ENCODE measurements at regions not wholly inside any gene's neighbourhood (a gene's known extent, or its start where the extent isn't known, plus 50 kb on each side); places are given as distances from the start of the nearest gene placed in this dataset.
"Not testable (repeated sequence)": the region's sequence is repeated elsewhere in the genome, so short reads cannot be mapped to it uniquely, and the experiment has no call there.

DNA sequence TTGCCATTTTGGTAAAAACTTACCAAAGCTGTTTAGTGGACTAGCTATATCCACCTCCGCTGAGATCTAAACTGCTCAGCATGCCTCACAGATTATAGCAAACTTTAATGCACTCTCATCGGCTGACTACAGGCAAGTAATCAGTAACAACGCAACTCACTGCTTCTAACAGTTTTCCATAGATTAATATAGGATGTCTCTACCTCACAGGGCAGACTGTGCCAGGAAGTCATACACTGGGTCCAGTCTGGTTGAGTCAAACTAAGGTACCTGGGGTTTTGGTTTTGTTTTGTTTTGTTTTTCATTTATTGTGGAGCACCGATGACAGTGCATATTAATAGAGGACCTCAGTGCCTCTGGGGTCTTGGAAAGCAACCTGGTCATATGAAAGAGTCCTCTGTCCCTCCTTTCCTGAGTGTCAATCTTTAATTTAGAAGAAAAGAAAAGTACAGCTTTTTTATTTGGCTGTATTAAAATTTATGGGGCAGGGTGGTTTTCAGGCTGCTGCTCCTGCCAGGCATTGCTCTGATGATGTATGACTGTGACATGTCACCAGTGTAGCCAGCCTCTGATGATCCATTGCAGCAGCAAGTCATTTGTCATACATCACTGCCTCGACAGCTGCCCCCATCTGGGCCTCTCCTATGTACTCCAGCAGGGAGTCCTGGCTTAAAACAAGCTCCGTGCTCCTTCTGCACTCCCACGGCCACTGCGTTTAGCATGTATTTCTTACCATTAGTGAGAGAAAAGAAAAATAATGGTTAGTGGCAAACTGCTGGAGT is 854.1 kb downstream of the KCNJ2 start:
- ATAC-seq (ENCODE audit: low read depth) (no peak), DNase-seq (no peak)
- POLR2A ChIA-PET: no interaction called here
- H3K36me3 Mint-ChIP-seq: no peaks in the 10 kb centered on the region
- peaks cover 2% of the 10 kb centered on the region for H3K9me3 Mint-ChIP-seq
- H3K27ac Mint-ChIP-seq: no peak overlapping the region
- no peaks in the 10 kb centered on the region for H3K27me3 Mint-ChIP-seq
- no peaks in the 10 kb centered on the region for H3K4me1 Mint-ChIP-seq
- no peak overlapping the region for H3K4me3 Mint-ChIP-seq

DNA sequence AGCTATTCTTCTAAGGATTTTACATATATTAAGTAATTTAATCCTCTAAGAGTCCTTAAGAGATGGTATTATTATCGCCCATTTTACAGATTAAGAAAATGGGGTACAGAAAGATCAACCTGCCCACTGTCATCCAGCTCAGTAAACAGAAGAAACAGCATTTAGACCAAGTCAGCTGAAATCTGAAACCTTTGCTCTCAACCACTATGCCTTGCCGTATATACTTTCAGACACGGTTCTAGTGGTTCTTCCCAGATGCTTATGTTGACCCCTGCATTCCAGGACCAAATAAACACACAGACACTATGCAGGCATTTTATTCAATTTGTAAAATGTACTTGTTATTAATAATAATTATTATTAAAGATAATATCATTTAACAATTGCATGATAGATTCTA is 854.8 kb downstream of the KCNJ2 start:
- Mint-ChIP-seq H3K4me3 (no peak overlapping the region), H3K27ac (no peak overlapping the region), H3K27me3 (no peaks in the 10 kb centered on the region), H3K4me1 (no peaks in the 10 kb centered on the region), H3K9me3 (peaks cover 2% of the 10 kb centered on the region), H3K36me3 (no peaks in the 10 kb centered on the region)
- ATAC-seq (ENCODE audit: low read depth) (no peak), DNase-seq (no peak)
- POLR2A ChIA-PET: no interaction called here

DNA sequence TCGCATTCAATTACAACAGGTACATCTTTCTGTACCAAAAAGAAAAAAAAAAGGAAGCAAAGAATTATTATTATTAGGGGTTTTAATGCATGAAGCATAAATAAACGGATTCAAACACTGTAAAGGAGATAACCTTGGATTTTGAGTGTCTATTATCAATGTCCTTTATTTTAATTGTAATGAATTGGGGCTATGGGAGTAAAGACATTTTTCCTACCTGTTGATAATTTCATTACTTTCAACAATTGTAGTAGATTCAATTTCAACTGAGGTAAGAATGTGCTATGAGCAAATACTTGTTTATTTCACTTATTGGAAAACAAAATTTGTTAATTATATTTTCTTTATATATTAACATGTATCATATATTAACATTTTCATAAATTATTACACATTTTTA is 855.6 kb downstream of the KCNJ2 start:
- POLR2A ChIA-PET: no interaction called here
- ATAC-seq (ENCODE audit: low read depth) (no peak), DNase-seq (no peak)
- Mint-ChIP-seq H3K27me3 (no peaks in the 10 kb centered on the region), H3K36me3 (no peaks in the 10 kb centered on the region), H3K27ac (no peak overlapping the region), H3K4me3 (no peak overlapping the region), H3K9me3 (peaks cover 2% of the 10 kb centered on the region), H3K4me1 (no peaks in the 10 kb centered on the region)

DNA sequence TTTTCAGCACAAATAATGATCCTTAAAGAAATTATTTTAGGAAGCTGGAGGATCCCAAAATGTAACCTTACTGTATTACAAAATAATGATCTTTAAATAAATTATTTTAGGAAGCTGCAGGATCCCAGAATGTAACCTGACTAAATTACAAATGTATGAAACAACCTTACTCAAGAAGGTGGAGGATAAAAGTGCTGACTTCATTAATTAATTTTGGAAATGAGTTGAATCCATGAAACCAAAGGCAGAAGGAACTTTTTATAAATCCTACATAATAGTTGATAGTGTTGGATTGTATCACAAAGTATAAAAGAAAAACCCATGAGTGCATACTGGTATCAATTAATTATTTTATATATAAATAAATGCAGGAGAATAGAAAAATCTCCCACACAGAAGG is 859.9 kb downstream of the KCNJ2 start:
- ATAC-seq (ENCODE audit: low read depth): no peak
- Mint-ChIP-seq H3K4me3 (no peak overlapping the region), H3K4me1 (no peaks in the 10 kb centered on the region), H3K27me3 (no peaks in the 10 kb centered on the region), H3K36me3 (no peaks in the 10 kb centered on the region), H3K9me3 (peaks cover 2% of the 10 kb centered on the region), H3K27ac (no peak overlapping the region)
- no peak for DNase-seq
- POLR2A ChIA-PET: no interaction called here

DNA sequence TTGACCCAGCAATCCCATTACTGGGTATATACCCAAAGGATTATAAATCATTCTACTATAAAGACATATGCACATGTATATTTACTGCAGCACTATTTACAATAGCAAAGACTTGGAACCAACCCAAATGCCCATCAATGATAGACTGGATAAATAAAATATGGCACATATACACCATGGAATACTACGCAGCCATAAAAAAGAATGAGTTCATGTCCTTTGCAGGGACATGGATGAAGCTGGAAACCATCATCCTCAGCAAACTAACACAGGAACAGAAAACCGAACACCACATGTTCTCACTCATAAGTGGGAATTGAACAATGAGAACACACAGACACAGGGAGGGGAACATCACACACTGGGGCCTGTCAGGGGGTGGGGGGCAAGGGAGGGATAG is 862.0 kb downstream of the KCNJ2 start:
- H3K4me3 Mint-ChIP-seq; DNase-seq; H3K27me3 Mint-ChIP-seq; POLR2A ChIA-PET; H3K4me1 Mint-ChIP-seq; ATAC-seq (ENCODE audit: low read depth); H3K9me3 Mint-ChIP-seq; H3K36me3 Mint-ChIP-seq; H3K27ac Mint-ChIP-seq: not testable (repeated sequence)

- H3K27me3 Mint-ChIP-seq: no peaks in the 10 kb centered on the region
- DNase-seq (no peak), ATAC-seq (ENCODE audit: low read depth) (no peak)
- no peaks in the 10 kb centered on the region for H3K4me1 Mint-ChIP-seq
- no peaks in the 10 kb centered on the region for H3K36me3 Mint-ChIP-seq
- POLR2A ChIA-PET: no interaction called here
- no peak overlapping the region for H3K27ac Mint-ChIP-seq
- H3K4me3 Mint-ChIP-seq: no peak overlapping the region
- H3K9me3 Mint-ChIP-seq: peaks cover 2% of the 10 kb centered on the region
These were observed 863.5 kb downstream of the KCNJ2 start for GRCh38 chr17:71032746-71033273.

DNA sequence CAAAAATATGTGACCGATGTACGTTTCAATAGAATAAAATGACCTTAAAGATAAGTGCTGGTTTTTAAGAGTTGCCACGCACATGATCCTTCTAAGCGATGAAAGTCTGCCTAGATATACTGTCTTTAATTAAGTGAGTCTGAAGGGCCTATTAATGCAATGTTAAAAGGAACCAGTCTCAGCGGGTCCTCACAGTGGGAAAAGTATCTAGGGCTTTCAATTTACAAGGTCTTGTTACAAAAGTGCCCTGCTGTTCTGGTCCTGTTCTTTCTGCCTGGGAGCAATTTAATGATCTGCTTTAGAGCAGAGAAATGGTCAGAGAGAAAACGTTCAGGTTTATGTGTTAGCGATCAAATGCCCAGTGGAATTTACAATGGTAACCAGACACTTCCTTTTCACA is 864.0 kb downstream of the KCNJ2 start:
- DNase-seq (no peak), ATAC-seq (ENCODE audit: low read depth) (no peak)
- Mint-ChIP-seq H3K9me3 (no peaks in the 10 kb centered on the region), H3K4me1 (no peaks in the 10 kb centered on the region), H3K27ac (no peak overlapping the region), H3K36me3 (no peaks in the 10 kb centered on the region), H3K27me3 (no peaks in the 10 kb centered on the region), H3K4me3 (no peak overlapping the region)
- POLR2A ChIA-PET: no interaction called here

DNA sequence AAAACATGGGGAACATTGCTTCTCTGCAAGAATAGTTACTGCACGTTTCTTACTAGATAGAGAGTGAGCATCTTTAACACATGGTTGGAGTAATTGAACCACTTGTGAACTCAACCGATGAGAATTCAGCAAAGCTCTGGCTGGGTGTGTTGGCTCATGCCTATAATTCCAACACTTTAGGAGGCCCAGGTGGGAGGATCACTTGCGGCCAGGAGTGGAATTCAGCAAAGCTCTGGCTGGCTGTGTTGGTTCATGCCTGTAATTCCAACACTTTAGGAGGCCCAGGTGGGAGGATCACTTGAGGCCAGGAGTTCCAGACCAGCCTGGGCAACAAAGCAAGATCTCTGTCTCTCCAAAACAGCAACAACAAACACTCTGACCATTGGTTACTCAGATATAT is 865.9 kb downstream of the KCNJ2 start:
- DNase-seq (no peak), ATAC-seq (ENCODE audit: low read depth) (no peak)
- POLR2A ChIA-PET: no interaction called here
- Mint-ChIP-seq H3K27me3 (no peaks in the 10 kb centered on the region), H3K9me3 (no peaks in the 10 kb centered on the region), H3K27ac (no peak overlapping the region), H3K36me3 (no peaks in the 10 kb centered on the region), H3K4me3 (no peak overlapping the region), H3K4me1 (no peaks in the 10 kb centered on the region)

- Mint-ChIP-seq H3K9me3 (no peaks in the 10 kb centered on the region), H3K36me3 (no peaks in the 10 kb centered on the region), H3K4me3 (no peak overlapping the region), H3K4me1 (no peaks in the 10 kb centered on the region), H3K27ac (no peak overlapping the region), H3K27me3 (no peaks in the 10 kb centered on the region)
- no peak for ATAC-seq (ENCODE audit: low read depth)
- POLR2A ChIA-PET: no interaction called here
- no peak for DNase-seq
These were observed 868.1 kb downstream of the KCNJ2 start for GRCh38 chr17:71037386-71037785.

DNA sequence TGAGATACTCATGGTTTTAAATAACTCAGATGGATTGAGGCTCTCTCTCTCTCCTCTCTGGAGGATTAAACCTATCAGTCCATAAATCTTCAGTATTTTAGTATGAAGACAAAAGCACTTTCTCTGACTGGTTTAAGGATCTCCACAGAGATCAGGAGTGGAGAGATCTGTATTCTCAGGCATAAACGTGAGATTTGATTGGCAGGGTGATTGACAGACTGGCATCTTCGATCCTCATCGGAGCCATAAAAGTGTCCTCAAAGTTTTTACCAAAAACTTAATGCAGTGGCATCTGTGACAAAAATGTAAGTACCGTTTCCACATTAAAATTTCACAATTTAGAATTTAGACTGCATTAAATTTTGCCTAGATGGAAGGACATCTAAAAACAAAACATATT is 870.1 kb downstream of the KCNJ2 start:
- DNase-seq (no peak), ATAC-seq (ENCODE audit: low read depth) (no peak)
- Mint-ChIP-seq H3K9me3 (no peaks in the 10 kb centered on the region), H3K4me3 (no peak overlapping the region), H3K27ac (no peak overlapping the region), H3K36me3 (no peaks in the 10 kb centered on the region), H3K4me1 (no peaks in the 10 kb centered on the region), H3K27me3 (no peaks in the 10 kb centered on the region)
- POLR2A ChIA-PET: no interaction called here

DNA sequence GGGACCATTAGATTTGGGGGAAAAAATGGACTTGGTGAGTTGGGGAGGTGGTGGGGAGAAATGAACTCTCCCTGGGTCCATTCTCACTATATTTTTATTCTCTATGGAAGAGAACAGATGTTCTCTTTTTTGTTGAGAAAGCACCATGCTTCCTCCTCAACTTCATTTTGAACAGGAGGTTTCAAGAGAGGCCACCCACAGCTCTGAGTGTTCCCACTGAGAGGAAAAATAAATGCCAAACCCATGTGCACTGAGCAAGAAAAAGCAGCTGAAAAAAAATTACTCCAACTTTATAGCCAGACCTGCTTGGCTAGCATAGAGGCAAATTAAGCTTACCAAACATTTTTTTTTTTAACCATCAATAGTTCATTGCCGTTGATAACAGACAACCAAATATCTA is 883.6 kb downstream of the KCNJ2 start:
- POLR2A ChIA-PET: no interaction called here
- Mint-ChIP-seq H3K27ac (no peak overlapping the region), H3K27me3 (no peaks in the 10 kb centered on the region), H3K4me1 (no peaks in the 10 kb centered on the region), H3K9me3 (peaks cover 13% of the 10 kb centered on the region), H3K36me3 (no peaks in the 10 kb centered on the region), H3K4me3 (no peak overlapping the region)
- DNase-seq (no peak), ATAC-seq (ENCODE audit: low read depth) (no peak)

GRCh38 chr17:71055128-71055527 is 885.8 kb downstream of the KCNJ2 start:
- Mint-ChIP-seq H3K27ac (no peak overlapping the region), H3K4me3 (no peak overlapping the region), H3K9me3 (peaks cover 10% of the 10 kb centered on the region), H3K4me1 (no peaks in the 10 kb centered on the region), H3K36me3 (no peaks in the 10 kb centered on the region), H3K27me3 (no peaks in the 10 kb centered on the region)
- DNase-seq (no peak), ATAC-seq (ENCODE audit: low read depth) (no peak)
- POLR2A ChIA-PET: interaction anchor here (0.7 kb wide), 1 partner anchor 44 kb away, joined by 3 read pairs; no protein-coding TSS in a partner anchor

DNA sequence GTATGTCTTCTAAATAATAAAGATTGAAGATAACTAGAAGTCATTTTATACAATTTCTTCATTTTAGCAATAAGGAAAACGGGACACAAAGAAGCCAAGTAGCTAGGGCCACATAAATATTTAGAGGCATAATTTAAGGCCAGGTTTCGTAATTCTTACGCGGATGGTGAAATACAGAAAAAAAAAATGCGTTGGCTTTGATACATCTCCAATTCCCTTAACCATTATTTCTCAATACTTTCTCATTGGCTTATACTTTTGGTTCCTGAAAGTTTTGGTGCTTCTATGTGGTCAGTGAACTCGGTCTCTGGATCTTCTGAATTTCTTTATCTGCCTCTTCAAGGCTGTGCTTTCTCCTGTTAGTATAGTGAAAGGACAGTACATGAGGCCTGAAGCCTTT is 888.1 kb downstream of the KCNJ2 start:
- no peaks in the 10 kb centered on the region for H3K27me3 Mint-ChIP-seq
- no peaks in the 10 kb centered on the region for H3K4me1 Mint-ChIP-seq
- H3K27ac Mint-ChIP-seq: no peak overlapping the region
- no peaks in the 10 kb centered on the region for H3K36me3 Mint-ChIP-seq
- no peak overlapping the region for H3K4me3 Mint-ChIP-seq
- peaks cover 8% of the 10 kb centered on the region for H3K9me3 Mint-ChIP-seq
- POLR2A ChIA-PET: no interaction called here
- ATAC-seq (ENCODE audit: low read depth) (no peak), DNase-seq (no peak)

DNA sequence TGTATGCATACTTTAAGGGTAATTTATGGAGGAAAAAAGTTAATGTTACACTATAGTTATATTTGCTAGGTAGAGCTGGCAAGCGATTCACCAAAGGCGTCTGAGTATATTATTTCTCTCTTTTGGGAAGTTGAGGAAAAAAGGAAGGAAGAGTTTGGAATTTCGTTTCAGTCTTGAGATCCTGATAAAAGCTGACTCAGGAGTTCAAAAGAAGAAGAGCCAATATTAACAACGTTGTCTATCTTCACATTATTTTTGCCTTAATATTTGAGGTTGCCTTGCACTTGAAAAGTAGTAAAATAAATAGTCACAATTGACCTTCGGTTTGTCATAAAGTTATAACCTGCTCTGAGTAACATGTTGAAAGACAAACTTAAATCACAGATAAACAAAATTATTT is 888.6 kb downstream of the KCNJ2 start:
- DNase-seq (no peak), ATAC-seq (ENCODE audit: low read depth) (no peak)
- Mint-ChIP-seq H3K27ac (no peak overlapping the region), H3K9me3 (peaks cover 8% of the 10 kb centered on the region), H3K4me1 (no peaks in the 10 kb centered on the region), H3K36me3 (no peaks in the 10 kb centered on the region), H3K4me3 (no peak overlapping the region), H3K27me3 (no peaks in the 10 kb centered on the region)
- POLR2A ChIA-PET: no interaction called here

GRCh38 chr17:71063127-71063526 is 893.8 kb downstream of the KCNJ2 start:
- ATAC-seq (ENCODE audit: low read depth): no peak
- Mint-ChIP-seq H3K9me3 (peaks cover 5% of the 10 kb centered on the region), H3K4me1 (no peaks in the 10 kb centered on the region), H3K27me3 (no peaks in the 10 kb centered on the region), H3K4me3 (no peak overlapping the region), H3K36me3 (no peaks in the 10 kb centered on the region), H3K27ac (no peak overlapping the region)
- DNase-seq: no peak
- POLR2A ChIA-PET: no interaction called here
